ENCODE measurements at regions not wholly inside any gene's neighbourhood (a gene's known extent, or its start where the extent isn't known, plus 50 kb on each side); places are given as distances from the start of the nearest gene placed in this dataset.

- Histone ChIP-seq H3K4me3 (ENCODE audit: low read depth in 1 of 5, low read length in 5 of 5) (no peak overlapping the region), H3K36me3 (ENCODE audit: control insufficient read depth in 5 of 5, insufficient read depth in 5 of 5, low read length in 5 of 5) (no peaks in the 10 kb centered on the region), H3K27me3 (ENCODE audit: control insufficient read depth in 5 of 5, insufficient read depth in 4 of 5, low read length in 5 of 5) (no peaks in the 10 kb centered on the region), H3K4me1 (ENCODE audit: control insufficient read depth in 5 of 5, insufficient read depth in 5 of 5, low read length in 5 of 5) (no peaks in the 10 kb centered on the region), H3K27ac (ENCODE audit: low read depth, low read length) (no peak overlapping the region), H3K9me3 (ENCODE audit: control insufficient read depth in 5 of 5, low read length in 5 of 5) (no peaks in the 10 kb centered on the region), H3K9ac (ENCODE audit: low read length in 5 of 5) (no peak overlapping the region)
These were observed 631.9 kb upstream of the PKN2 start for GRCh38 chr1:88052167-88052566.

- H3K27me3 ChIP-seq (ENCODE audit: control insufficient read depth in 5 of 5, insufficient read depth in 4 of 5, low read length in 5 of 5) = no peaks in the 10 kb centered on the region
- H3K4me1 ChIP-seq (ENCODE audit: control insufficient read depth in 5 of 5, insufficient read depth in 5 of 5, low read length in 5 of 5) = no peaks in the 10 kb centered on the region
- no peak overlapping the region for H3K9ac ChIP-seq (ENCODE audit: low read length in 5 of 5)
- no peaks in the 10 kb centered on the region for H3K36me3 ChIP-seq (ENCODE audit: control insufficient read depth in 5 of 5, insufficient read depth in 5 of 5, low read length in 5 of 5)
- no peaks in the 10 kb centered on the region for H3K9me3 ChIP-seq (ENCODE audit: control insufficient read depth in 5 of 5, low read length in 5 of 5)
- H3K4me3 ChIP-seq (ENCODE audit: low read depth in 1 of 5, low read length in 5 of 5) = no peak overlapping the region
- no peak overlapping the region for H3K27ac ChIP-seq (ENCODE audit: low read depth, low read length)
These were observed 631.0 kb upstream of the PKN2 start for GRCh38 chr1:88053065-88053464.

- Histone ChIP-seq H3K36me3 (ENCODE audit: control insufficient read depth in 5 of 5, insufficient read depth in 5 of 5, low read length in 5 of 5) (no peaks in the 10 kb centered on the region), H3K4me3 (ENCODE audit: low read depth in 1 of 5, low read length in 5 of 5) (no peak overlapping the region), H3K9ac (ENCODE audit: low read length in 5 of 5) (no peak overlapping the region), H3K9me3 (ENCODE audit: control insufficient read depth in 5 of 5, low read length in 5 of 5) (no peaks in the 10 kb centered on the region), H3K27ac (ENCODE audit: low read depth, low read length) (no peak overlapping the region), H3K27me3 (ENCODE audit: control insufficient read depth in 5 of 5, insufficient read depth in 4 of 5, low read length in 5 of 5) (no peaks in the 10 kb centered on the region), H3K4me1 (ENCODE audit: control insufficient read depth in 5 of 5, insufficient read depth in 5 of 5, low read length in 5 of 5) (no peaks in the 10 kb centered on the region)
These were observed 627.2 kb upstream of the PKN2 start for GRCh38 chr1:88056881-88057280.

GRCh38 chr1:88058205-88058604 lies 625.9 kb upstream of the PKN2 start:
- Histone ChIP-seq H3K27me3 (ENCODE audit: control insufficient read depth in 5 of 5, insufficient read depth in 4 of 5, low read length in 5 of 5) (no peaks in the 10 kb centered on the region), H3K4me3 (ENCODE audit: low read depth in 1 of 5, low read length in 5 of 5) (no peak overlapping the region), H3K9ac (ENCODE audit: low read length in 5 of 5) (no peak overlapping the region), H3K36me3 (ENCODE audit: control insufficient read depth in 5 of 5, insufficient read depth in 5 of 5, low read length in 5 of 5) (no peaks in the 10 kb centered on the region), H3K9me3 (ENCODE audit: control insufficient read depth in 5 of 5, low read length in 5 of 5) (no peaks in the 10 kb centered on the region), H3K27ac (ENCODE audit: low read depth, low read length) (no peak overlapping the region), H3K4me1 (ENCODE audit: control insufficient read depth in 5 of 5, insufficient read depth in 5 of 5, low read length in 5 of 5) (peaks cover 0 to 2% (median 0%) of the 10 kb centered on the region in 5 donors)

- Histone ChIP-seq H3K4me1 (ENCODE audit: control insufficient read depth in 5 of 5, insufficient read depth in 5 of 5, low read length in 5 of 5) (peaks cover 0 to 12% (median 0%) of the 10 kb centered on the region in 5 donors), H3K4me3 (ENCODE audit: low read depth in 1 of 5, low read length in 5 of 5) (no peak overlapping the region), H3K27me3 (ENCODE audit: control insufficient read depth in 5 of 5, insufficient read depth in 4 of 5, low read length in 5 of 5) (no peaks in the 10 kb centered on the region), H3K9ac (ENCODE audit: low read length in 5 of 5) (no peak overlapping the region), H3K9me3 (ENCODE audit: control insufficient read depth in 5 of 5, low read length in 5 of 5) (no peaks in the 10 kb centered on the region), H3K36me3 (ENCODE audit: control insufficient read depth in 5 of 5, insufficient read depth in 5 of 5, low read length in 5 of 5) (no peaks in the 10 kb centered on the region), H3K27ac (ENCODE audit: low read depth, low read length) (no peak overlapping the region)
These were observed 623.9 kb upstream of the PKN2 start for GRCh38 chr1:88060112-88060673.

- Histone ChIP-seq H3K4me1 (ENCODE audit: control insufficient read depth in 5 of 5, insufficient read depth in 5 of 5, low read length in 5 of 5) (peaks cover 0 to 12% (median 0%) of the 10 kb centered on the region in 5 donors), H3K9me3 (ENCODE audit: control insufficient read depth in 5 of 5, low read length in 5 of 5) (no peaks in the 10 kb centered on the region), H3K27me3 (ENCODE audit: control insufficient read depth in 5 of 5, insufficient read depth in 4 of 5, low read length in 5 of 5) (no peaks in the 10 kb centered on the region), H3K9ac (ENCODE audit: low read length in 5 of 5) (no peak overlapping the region), H3K36me3 (ENCODE audit: control insufficient read depth in 5 of 5, insufficient read depth in 5 of 5, low read length in 5 of 5) (no peaks in the 10 kb centered on the region), H3K27ac (ENCODE audit: low read depth, low read length) (no peak overlapping the region), H3K4me3 (ENCODE audit: low read depth in 1 of 5, low read length in 5 of 5) (no peak overlapping the region)
These were observed 623.2 kb upstream of the PKN2 start for GRCh38 chr1:88060750-88061491.

- no peaks in the 10 kb centered on the region for H3K27me3 ChIP-seq (ENCODE audit: control insufficient read depth in 5 of 5, insufficient read depth in 4 of 5, low read length in 5 of 5)
- H3K4me3 ChIP-seq (ENCODE audit: low read depth in 1 of 5, low read length in 5 of 5) = no peak overlapping the region
- no peaks in the 10 kb centered on the region for H3K36me3 ChIP-seq (ENCODE audit: control insufficient read depth in 5 of 5, insufficient read depth in 5 of 5, low read length in 5 of 5)
- H3K9me3 ChIP-seq (ENCODE audit: control insufficient read depth in 5 of 5, low read length in 5 of 5) = no peaks in the 10 kb centered on the region
- H3K4me1 ChIP-seq (ENCODE audit: control insufficient read depth in 5 of 5, insufficient read depth in 5 of 5, low read length in 5 of 5) = peaks cover 0 to 12% (median 0%) of the 10 kb centered on the region in 5 donors
- H3K9ac ChIP-seq (ENCODE audit: low read length in 5 of 5) = no peak overlapping the region
- H3K27ac ChIP-seq (ENCODE audit: low read depth, low read length) = no peak overlapping the region
These were observed 622.4 kb upstream of the PKN2 start for GRCh38 chr1:88061492-88062177.

GRCh38 chr1:88062650-88063153 lies 621.4 kb upstream of the PKN2 start:
- H3K9me3 ChIP-seq (ENCODE audit: control insufficient read depth in 5 of 5, low read length in 5 of 5) = no peaks in the 10 kb centered on the region
- no peak overlapping the region for H3K4me3 ChIP-seq (ENCODE audit: low read depth in 1 of 5, low read length in 5 of 5)
- H3K27ac ChIP-seq (ENCODE audit: low read depth, low read length) = no peak overlapping the region
- H3K36me3 ChIP-seq (ENCODE audit: control insufficient read depth in 5 of 5, insufficient read depth in 5 of 5, low read length in 5 of 5) = no peaks in the 10 kb centered on the region
- peaks cover 0 to 12% (median 0%) of the 10 kb centered on the region in 5 donors for H3K4me1 ChIP-seq (ENCODE audit: control insufficient read depth in 5 of 5, insufficient read depth in 5 of 5, low read length in 5 of 5)
- no peaks in the 10 kb centered on the region for H3K27me3 ChIP-seq (ENCODE audit: control insufficient read depth in 5 of 5, insufficient read depth in 4 of 5, low read length in 5 of 5)
- H3K9ac ChIP-seq (ENCODE audit: low read length in 5 of 5) = no peak overlapping the region

GRCh38 chr1:88063605-88064004 lies 620.5 kb upstream of the PKN2 start:
- Histone ChIP-seq H3K36me3 (ENCODE audit: control insufficient read depth in 5 of 5, insufficient read depth in 5 of 5, low read length in 5 of 5) (no peaks in the 10 kb centered on the region), H3K4me3 (ENCODE audit: low read depth in 1 of 5, low read length in 5 of 5) (peak overlapping the region in 1 of 5 donors; percentile 2), H3K27me3 (ENCODE audit: control insufficient read depth in 5 of 5, insufficient read depth in 4 of 5, low read length in 5 of 5) (no peaks in the 10 kb centered on the region), H3K4me1 (ENCODE audit: control insufficient read depth in 5 of 5, insufficient read depth in 5 of 5, low read length in 5 of 5) (peaks cover 0 to 12% (median 0%) of the 10 kb centered on the region in 5 donors), H3K27ac (ENCODE audit: low read depth, low read length) (no peak overlapping the region), H3K9ac (ENCODE audit: low read length in 5 of 5) (no peak overlapping the region), H3K9me3 (ENCODE audit: control insufficient read depth in 5 of 5, low read length in 5 of 5) (no peaks in the 10 kb centered on the region)

GRCh38 chr1:88068407-88068960 lies 615.6 kb upstream of the PKN2 start:
- H3K27ac ChIP-seq (ENCODE audit: low read depth, low read length) = no peak overlapping the region
- H3K27me3 ChIP-seq (ENCODE audit: control insufficient read depth in 5 of 5, insufficient read depth in 4 of 5, low read length in 5 of 5) = no peaks in the 10 kb centered on the region
- peaks cover 0 to 7% (median 0%) of the 10 kb centered on the region in 5 donors for H3K4me1 ChIP-seq (ENCODE audit: control insufficient read depth in 5 of 5, insufficient read depth in 5 of 5, low read length in 5 of 5)
- no peak overlapping the region for H3K9ac ChIP-seq (ENCODE audit: low read length in 5 of 5)
- H3K4me3 ChIP-seq (ENCODE audit: low read depth in 1 of 5, low read length in 5 of 5) = no peak overlapping the region
- H3K36me3 ChIP-seq (ENCODE audit: control insufficient read depth in 5 of 5, insufficient read depth in 5 of 5, low read length in 5 of 5) = no peaks in the 10 kb centered on the region
- no peaks in the 10 kb centered on the region for H3K9me3 ChIP-seq (ENCODE audit: control insufficient read depth in 5 of 5, low read length in 5 of 5)

Measured in subcutaneous abdominal adipose tissue (tissue), 5 donors.